ENCODE measurements at regions not wholly inside any gene's neighbourhood (a gene's known extent, or its start where the extent isn't known, plus 50 kb on each side); places are given as distances from the start of the nearest gene placed in this dataset.
"Not testable (repeated sequence)": the region's sequence is repeated elsewhere in the genome, so short reads cannot be mapped to it uniquely, and the experiment has no call there.

DNA sequence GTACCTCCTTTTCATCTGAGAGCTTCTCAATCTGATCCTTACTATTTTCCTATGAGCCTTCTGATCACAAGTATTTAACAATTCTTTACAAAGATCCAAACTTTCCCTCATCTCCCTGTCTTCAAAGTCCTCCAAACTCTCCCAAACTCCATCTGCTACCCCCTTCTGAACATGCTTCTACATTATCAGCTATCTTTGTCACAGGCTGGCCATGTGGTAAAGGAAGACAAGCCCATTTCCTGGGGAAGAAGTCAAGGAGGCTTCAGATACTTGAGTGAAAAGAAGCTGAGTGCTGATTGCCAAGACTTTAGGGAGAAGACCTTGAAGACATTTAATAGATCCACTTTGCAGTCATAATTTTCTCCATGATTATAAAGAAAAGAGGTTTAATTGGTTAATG is 231.4 kb downstream of the CWH43 start:
- no peaks in the 10 kb centered on the region for H3K27me3 ChIP-seq (ENCODE audit: control insufficient read depth, insufficient read depth, low read length)
- no peak for DNase-seq (ENCODE audit: low read depth, low spot score)
- H3K4me3 ChIP-seq (ENCODE audit: low read depth, low read length), result no peak overlapping the region
- peaks cover 63% of the 10 kb centered on the region for H3K9me3 ChIP-seq (ENCODE audit: control insufficient read depth, insufficient read depth, low read length)
- no peak for TF ChIP-seq CTCF (IDR thresholded peaks at IDR 0.05; ENCODE audit: low read depth, low read length)
- ChIA-PET CTCF (no interaction called here), POLR2A (no interaction called here)
- H3K27ac ChIP-seq (ENCODE audit: low read depth, low read length), result no peak overlapping the region

DNA sequence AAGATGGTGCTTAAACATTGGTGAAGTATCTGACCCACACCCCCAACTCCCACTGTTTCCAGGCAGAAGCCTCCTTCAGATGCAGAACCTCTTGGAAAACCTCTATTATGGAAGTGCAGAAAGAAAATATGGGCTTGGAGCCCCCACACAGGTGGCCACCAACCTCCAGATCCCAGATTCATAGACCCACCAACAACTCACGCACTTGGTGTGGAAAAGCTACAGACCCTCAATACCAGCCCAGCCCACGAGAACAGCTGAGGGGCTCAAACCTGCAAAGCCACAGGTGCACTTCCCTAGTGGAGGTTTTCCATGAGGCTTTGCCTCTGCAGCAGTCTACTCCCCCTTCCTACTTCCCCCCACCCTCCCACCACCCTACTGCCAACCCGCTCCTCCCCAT is 232.0 kb downstream of the CWH43 start:
- DNase-seq (ENCODE audit: low read depth, low spot score); H3K27ac ChIP-seq (ENCODE audit: low read depth, low read length); H3K4me3 ChIP-seq (ENCODE audit: low read depth, low read length); H3K27me3 ChIP-seq (ENCODE audit: control insufficient read depth, insufficient read depth, low read length); POLR2A ChIA-PET; CTCF ChIA-PET: not testable (repeated sequence)
- H3K9me3 ChIP-seq (ENCODE audit: control insufficient read depth, insufficient read depth, low read length), result peaks cover 58% of the 10 kb centered on the region

- H3K4me3 ChIP-seq (ENCODE audit: low read depth, low read length); DNase-seq (ENCODE audit: low read depth, low spot score); CTCF ChIA-PET; POLR2A ChIA-PET; H3K27me3 ChIP-seq (ENCODE audit: control insufficient read depth, insufficient read depth, low read length); H3K27ac ChIP-seq (ENCODE audit: low read depth, low read length): not testable (repeated sequence)
- H3K9me3 ChIP-seq (ENCODE audit: control insufficient read depth, insufficient read depth, low read length), result peaks cover 50% of the 10 kb centered on the region
Observed at GRCh38 chr4:49218931-49219330, 232.9 kb downstream of the CWH43 start.

DNA sequence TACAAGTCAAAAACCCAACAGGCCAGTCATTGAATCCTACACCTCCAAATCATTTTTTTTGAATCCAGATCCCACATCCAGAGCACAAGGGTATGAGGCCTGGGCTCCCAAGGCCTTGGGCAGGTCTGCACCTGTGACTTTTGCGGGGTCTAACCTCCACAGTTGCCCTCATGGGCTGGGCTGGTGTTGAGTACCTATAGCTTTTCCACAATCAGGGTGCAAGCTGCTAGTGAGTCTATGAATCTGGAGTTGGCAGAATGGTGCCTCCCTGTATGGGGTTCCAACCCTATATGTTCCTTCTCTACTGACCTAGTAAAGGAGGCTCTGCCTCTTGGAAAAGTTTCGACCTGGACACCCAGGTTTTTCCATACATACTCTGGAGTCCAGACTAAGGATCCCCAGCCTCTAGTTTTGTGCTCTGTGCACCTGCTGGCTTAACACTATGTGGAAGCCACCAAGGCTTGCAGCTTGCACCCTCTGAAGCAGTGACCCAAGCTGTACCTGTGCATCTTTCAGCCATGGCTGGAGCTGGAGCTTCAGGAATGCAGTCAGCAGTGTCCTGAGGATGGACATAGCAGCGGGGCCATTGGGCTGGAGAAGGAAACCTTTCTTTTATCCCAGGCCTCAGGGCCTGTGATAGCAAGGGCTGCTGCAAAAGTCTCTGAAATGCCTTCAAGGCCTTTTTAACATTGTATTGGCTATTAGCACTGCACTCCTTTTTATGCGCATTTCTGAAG is 233.6 kb downstream of the CWH43 start:
- CTCF ChIA-PET; DNase-seq (ENCODE audit: low read depth, low spot score); H3K27me3 ChIP-seq (ENCODE audit: control insufficient read depth, insufficient read depth, low read length); H3K4me3 ChIP-seq (ENCODE audit: low read depth, low read length); POLR2A ChIA-PET; H3K27ac ChIP-seq (ENCODE audit: low read depth, low read length): not testable (repeated sequence)
- peaks cover 43% of the 10 kb centered on the region for H3K9me3 ChIP-seq (ENCODE audit: control insufficient read depth, insufficient read depth, low read length)

- ChIA-PET POLR2A (no interaction called here), CTCF (no interaction called here)
- no peak for TF ChIP-seq CTCF (IDR thresholded peaks at IDR 0.05; ENCODE audit: low read depth, low read length)
- Histone ChIP-seq H3K9me3 (ENCODE audit: control insufficient read depth, insufficient read depth, low read length) (peaks cover 34% of the 10 kb centered on the region), H3K27ac (ENCODE audit: low read depth, low read length) (no peak overlapping the region), H3K27me3 (ENCODE audit: control insufficient read depth, insufficient read depth, low read length) (no peaks in the 10 kb centered on the region), H3K4me3 (ENCODE audit: low read depth, low read length) (no peak overlapping the region)
- DNase-seq (ENCODE audit: low read depth, low spot score), result no peak
Observed at GRCh38 chr4:49221209-49221608, 235.1 kb downstream of the CWH43 start.

DNA sequence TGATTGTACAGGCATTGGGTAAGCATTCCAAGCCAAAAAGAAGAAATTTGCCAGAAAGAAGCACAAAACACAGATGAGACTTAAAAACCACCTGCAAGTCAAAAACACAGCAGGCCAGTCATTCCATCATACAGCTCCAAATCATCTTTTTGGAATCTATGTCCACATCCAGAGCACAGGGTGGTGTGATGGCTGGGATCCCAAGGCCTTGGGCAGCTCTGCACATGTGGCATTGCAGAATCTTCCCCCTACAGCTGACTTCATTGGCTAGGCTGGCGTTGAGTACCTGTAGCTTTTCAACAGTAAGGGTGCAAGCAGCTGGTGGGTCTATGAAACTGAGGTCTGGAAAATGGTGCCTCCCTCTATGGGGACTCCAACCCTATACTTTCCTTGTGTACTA is 236.7 kb downstream of the CWH43 start:
- H3K27me3 ChIP-seq (ENCODE audit: control insufficient read depth, insufficient read depth, low read length); H3K4me3 ChIP-seq (ENCODE audit: low read depth, low read length); DNase-seq (ENCODE audit: low read depth, low spot score); CTCF ChIA-PET; H3K27ac ChIP-seq (ENCODE audit: low read depth, low read length); POLR2A ChIA-PET: not testable (repeated sequence)
- H3K9me3 ChIP-seq (ENCODE audit: control insufficient read depth, insufficient read depth, low read length), result peaks cover 22% of the 10 kb centered on the region

GRCh38 chr4:49226216-49226866 is 240.3 kb downstream of the CWH43 start:
- H3K9me3 ChIP-seq (ENCODE audit: control insufficient read depth, insufficient read depth, low read length); CTCF ChIA-PET; H3K4me3 ChIP-seq (ENCODE audit: low read depth, low read length); DNase-seq (ENCODE audit: low read depth, low spot score); H3K27ac ChIP-seq (ENCODE audit: low read depth, low read length); H3K27me3 ChIP-seq (ENCODE audit: control insufficient read depth, insufficient read depth, low read length); POLR2A ChIA-PET: not testable (repeated sequence)

GRCh38 chr4:49227941-49228340 is 241.9 kb downstream of the CWH43 start:
- H3K9me3 ChIP-seq (ENCODE audit: control insufficient read depth, insufficient read depth, low read length); H3K27ac ChIP-seq (ENCODE audit: low read depth, low read length); POLR2A ChIA-PET; DNase-seq (ENCODE audit: low read depth, low spot score); H3K4me3 ChIP-seq (ENCODE audit: low read depth, low read length); CTCF ChIA-PET; H3K27me3 ChIP-seq (ENCODE audit: control insufficient read depth, insufficient read depth, low read length): not testable (repeated sequence)

- H3K27me3 ChIP-seq (ENCODE audit: control insufficient read depth, insufficient read depth, low read length); DNase-seq (ENCODE audit: low read depth, low spot score); H3K4me3 ChIP-seq (ENCODE audit: low read depth, low read length); H3K27ac ChIP-seq (ENCODE audit: low read depth, low read length); H3K9me3 ChIP-seq (ENCODE audit: control insufficient read depth, insufficient read depth, low read length); POLR2A ChIA-PET; CTCF ChIA-PET: not testable (repeated sequence)
Observed at GRCh38 chr4:49229243-49229642, 243.2 kb downstream of the CWH43 start.

DNA sequence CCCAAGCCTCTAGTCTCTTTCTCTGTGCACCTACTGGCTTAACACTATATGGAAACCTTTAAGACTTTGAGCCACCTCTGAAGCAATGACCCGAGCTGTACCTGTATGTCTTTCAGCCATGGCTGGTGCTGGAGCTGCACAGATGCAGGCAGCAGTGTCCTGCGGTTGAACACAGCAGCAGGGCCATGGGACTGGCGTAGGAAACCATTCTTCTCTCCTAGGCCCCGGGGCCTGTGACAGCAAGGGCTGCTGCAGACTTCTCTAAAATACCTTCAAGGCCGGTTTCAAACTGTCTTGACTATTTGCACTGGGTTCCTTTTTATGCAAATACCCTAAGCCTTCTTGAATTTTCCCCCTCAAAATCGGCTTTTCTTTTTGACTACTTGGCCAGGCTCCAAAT is 243.6 kb downstream of the CWH43 start:
- CTCF ChIA-PET; DNase-seq (ENCODE audit: low read depth, low spot score); POLR2A ChIA-PET; H3K27me3 ChIP-seq (ENCODE audit: control insufficient read depth, insufficient read depth, low read length); H3K27ac ChIP-seq (ENCODE audit: low read depth, low read length); H3K4me3 ChIP-seq (ENCODE audit: low read depth, low read length): not testable (repeated sequence)
- H3K9me3 ChIP-seq (ENCODE audit: control insufficient read depth, insufficient read depth, low read length), result peaks cover 11% of the 10 kb centered on the region

All from AG04450 (cell line).